Cerebellar cortex (tissue), 1 donor: ENCODE measurements at regions not wholly inside any gene's neighbourhood (a gene's known extent, or its start where the extent isn't known, plus 50 kb on each side); places are given as distances from the start of the nearest gene placed in this dataset.
"Not testable (repeated sequence)": the region's sequence is repeated elsewhere in the genome, so short reads cannot be mapped to it uniquely, and the experiment has no call there.

Experiments used
- DNase-seq: peaks from one replicate; pipeline ENCODE4 v3.0.0-alpha.2; 2015; ENCODE audit warnings: low spot score

DNA sequence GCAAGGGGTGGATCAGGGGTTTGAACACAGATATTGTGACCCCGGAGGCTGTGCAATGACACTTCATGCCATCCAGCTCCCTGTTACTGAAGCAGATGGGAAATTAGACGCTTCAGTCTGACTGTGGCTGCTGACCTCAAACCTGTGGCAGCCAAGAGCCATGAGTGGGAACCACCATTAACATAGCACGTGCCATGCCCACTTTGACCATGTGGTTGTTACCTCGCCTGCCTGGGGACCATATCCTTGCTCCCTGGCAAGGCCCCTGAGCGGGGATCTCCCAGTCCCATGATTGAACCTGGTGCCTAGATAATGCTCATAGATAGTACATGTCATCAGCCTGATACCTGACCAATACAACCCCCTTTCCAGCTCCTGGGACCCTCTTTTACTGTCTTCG lies 68.9 kb downstream of the CYP26B1 start:
- no peak for DNase-seq

DNA sequence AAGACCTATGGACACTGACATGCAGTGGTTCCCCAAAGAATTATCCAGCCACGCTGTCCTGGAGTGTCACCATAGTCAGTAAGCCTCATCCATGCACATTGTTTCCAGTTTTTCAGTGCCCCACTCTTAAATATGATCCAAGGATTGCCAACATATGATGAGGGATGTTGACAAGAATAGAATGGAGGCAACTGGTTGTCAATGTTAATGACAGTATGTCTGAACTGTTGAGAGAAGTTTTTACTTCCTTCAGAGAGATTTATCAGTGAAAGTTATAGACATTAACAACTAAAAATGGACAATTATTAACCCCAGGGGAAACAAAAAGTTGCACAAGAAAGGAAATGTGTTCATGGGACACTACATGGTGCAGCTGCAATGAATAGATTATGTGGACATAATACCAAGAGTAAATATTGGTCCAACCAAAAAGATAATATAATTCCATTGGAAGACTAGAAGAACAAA lies 69.9 kb downstream of the CYP26B1 start:
- no peak for DNase-seq

DNA sequence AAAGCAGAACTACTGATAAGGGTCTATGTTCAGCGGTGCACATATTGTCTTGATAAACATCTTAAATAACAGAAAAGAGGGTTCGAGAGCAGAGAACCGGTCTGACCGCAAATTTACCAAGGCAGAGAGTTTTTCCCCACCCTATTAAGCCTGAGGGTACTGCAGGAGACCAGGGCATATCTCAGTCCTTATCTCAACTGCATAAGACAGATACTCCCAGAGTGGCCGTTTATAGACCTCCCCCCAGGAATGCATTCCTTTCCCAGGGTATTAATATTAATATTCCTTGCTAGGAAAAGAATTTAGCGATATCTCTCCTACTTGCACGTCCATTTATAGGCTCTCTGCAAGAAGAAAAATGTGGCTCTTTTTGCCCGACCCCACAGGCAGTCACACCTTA lies 74.3 kb downstream of the CYP26B1 start:
- DNase-seq, result not testable (repeated sequence)

DNA sequence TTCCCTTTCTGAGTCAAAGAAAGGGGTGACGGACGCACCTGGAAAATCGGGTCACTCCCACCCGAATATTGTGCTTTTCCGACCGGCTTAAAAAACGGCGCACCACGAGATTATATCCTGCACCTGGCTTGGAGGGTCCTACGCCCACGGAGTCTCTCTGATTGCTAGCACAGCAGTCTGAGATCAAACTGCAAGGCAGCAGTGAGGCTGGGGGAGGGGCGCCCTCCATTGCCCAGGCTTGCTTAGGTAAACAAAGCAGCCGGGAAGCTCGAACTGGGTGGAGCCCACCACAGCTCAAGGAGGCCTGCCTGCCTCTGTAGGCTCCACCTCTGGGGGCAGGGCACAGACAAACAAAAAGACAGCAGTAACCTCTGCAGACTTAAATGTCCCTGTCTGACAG lies 83.5 kb downstream of the CYP26B1 start:
- DNase-seq, result not testable (repeated sequence)

DNA sequence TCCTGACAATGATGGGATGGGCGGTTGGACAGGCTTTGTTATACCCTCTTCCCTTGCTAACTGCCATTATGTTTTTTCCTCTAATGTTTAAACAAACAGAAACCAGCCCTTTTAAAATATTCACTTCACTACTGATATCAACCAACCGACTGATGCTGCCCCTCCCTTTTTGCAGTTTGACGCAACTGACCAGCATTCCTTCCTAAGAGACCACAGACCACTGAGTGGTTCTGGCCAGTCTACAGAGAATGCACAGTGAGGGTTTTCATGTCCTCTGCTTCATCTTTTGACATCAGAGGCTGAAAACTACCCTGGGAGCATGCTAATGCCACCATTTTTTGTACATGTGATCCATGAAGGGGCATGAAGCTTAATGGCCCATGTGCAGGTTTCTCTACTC lies 85.3 kb downstream of the CYP26B1 start:
- no peak for DNase-seq

DNA sequence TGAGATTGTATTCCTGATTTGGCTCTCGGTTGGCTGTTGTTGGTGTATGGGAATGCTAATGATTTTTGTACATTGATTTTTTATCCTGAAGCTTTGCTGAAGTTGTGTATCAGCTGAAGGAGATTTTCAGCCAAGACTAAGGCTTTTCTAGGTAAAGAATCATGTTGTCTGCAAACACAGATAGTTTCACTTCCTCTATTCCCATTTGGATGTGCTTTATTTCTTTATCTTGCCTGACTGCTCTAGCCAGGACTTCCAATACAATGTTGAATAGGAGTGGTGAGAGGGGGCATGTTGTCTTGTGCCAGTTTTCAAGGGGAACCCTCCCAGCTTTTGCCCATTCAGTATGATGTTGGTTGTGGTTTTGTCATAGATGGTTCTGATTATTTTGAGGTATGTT lies 90.4 kb downstream of the CYP26B1 start:
- no peak for DNase-seq

DNA sequence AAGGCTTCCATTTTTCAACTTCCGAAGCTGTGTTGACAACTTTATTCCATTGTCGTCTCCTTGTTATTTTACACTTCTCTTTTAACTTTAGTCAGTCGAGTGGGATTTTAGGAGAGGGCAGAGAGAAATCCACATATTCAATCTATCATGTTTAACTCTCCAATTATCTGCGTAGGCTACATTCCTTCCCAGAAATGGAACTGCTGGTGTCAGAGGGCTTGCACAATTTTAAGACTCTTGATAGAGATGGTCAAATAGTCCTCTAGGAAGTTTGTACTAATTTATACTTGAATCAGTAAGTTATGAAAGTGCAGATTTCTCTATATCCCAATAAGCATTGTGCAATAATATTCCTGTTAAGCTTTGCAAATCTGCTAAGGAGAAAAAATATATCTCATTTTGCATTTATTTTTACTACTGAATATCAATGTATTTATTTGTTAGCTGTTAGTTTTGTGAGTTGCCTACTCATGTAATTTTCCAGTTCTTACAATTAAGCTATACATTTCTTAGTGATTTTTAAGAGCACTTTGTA lies 95.6 kb downstream of the CYP26B1 start:
- no peak for DNase-seq

DNA sequence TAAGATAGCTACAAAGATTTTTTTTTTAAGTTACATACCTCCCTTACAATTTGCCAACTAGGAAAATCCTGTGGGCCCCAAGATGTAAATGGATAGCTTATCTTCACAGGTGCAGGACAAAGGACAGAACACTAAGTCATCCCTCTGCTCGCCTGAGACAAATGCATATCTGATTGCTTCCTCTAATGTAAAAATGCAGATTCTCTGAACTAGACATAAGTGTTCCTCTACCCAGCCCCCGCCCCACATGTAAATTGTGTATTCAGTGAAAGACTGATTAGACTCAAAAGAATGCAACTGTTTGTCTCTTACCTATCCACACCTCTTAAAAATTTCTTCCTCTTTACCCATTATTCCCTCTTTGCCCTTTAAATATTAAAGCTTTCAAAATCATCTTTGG lies 96.5 kb downstream of the CYP26B1 start:
- DNase-seq, result no peak

DNA sequence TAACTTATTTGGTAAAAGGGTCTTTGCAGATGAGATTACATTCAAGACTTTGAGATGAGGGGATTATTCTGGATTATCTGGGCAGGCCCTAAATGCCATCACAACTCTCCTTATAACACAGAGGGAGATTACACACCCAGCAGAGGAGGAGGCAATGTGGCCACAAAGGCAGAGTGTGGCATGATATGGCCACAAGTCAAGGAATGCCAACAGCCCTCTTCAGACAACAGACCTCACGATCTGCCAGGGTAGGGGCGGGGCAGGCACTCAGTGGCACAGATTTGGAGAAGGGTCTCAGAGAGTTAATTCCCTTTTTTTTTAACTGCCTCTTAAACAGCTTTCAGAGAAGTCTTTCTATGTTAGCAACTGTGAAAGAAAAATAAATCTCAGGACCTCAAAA lies 96.9 kb downstream of the CYP26B1 start:
- no peak for DNase-seq

DNA sequence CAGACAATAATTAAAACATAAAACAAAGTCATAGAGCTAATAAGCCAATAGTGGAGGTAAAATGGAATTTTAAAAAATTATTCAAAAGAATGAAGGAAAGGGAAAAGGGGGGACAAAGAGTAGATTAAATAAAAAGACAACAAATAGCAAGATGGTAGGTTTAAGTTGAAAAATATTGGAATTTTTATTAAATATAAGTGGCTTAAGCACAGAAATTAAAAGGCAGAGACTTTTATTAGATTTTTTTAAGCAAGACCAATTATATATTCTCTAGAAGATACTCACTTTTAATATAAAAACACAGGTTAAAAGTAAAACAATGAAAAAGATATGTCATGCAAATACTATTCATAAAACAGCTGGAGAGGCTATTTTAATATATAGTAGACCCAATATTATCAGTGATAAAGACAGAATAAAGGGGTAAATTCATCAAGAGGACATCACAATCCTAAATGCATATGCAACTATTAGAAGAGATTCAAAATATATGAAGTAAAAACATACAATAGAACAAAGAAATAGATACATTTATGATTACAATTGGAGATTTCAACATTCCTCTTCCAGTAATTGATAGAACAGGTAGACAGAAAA lies 98.7 kb downstream of the CYP26B1 start:
- no peak for DNase-seq

DNA sequence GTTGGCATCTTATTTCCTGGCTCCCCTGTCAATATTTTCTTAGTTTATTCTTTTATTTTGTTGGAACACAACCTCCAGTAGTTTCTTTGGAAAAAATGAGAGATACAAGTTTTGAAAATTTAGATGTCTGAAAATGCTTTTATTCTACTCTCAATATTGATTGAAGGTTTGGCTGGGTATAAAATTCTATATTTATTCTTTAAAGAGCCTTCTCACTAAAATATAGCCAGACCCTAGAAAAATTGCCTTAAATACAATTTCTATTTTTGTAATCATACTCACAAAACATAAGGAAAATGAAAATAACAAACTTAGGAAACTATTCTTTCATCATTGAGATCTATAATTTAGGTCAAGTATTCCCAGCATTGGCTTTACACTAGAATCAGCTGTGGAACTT lies 103.7 kb downstream of the CYP26B1 start:
- DNase-seq, result no peak

DNA sequence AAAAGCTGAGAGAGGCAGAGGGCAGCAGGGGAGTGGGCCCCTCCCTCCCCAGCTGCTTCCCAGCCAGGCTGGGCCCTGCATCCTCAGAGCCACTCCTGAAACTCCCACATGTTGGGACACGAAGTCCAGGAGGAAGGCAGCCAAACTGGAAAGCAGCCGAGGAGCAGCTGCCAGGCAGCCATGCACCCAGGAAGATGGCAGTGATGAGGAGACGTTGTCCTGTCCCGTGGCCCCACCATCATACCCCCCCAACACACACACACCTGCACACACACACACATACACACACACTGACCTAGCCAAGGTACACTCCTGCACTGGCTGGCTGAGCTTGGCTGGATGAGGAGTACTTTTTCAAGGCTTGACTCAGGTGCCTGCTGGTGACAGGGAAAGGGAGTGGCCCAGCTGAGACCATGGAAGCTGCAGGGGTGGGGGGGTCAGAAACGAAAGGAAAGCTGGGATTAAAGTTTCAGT lies 106.0 kb downstream of the CYP26B1 start:
- no peak for DNase-seq

DNA sequence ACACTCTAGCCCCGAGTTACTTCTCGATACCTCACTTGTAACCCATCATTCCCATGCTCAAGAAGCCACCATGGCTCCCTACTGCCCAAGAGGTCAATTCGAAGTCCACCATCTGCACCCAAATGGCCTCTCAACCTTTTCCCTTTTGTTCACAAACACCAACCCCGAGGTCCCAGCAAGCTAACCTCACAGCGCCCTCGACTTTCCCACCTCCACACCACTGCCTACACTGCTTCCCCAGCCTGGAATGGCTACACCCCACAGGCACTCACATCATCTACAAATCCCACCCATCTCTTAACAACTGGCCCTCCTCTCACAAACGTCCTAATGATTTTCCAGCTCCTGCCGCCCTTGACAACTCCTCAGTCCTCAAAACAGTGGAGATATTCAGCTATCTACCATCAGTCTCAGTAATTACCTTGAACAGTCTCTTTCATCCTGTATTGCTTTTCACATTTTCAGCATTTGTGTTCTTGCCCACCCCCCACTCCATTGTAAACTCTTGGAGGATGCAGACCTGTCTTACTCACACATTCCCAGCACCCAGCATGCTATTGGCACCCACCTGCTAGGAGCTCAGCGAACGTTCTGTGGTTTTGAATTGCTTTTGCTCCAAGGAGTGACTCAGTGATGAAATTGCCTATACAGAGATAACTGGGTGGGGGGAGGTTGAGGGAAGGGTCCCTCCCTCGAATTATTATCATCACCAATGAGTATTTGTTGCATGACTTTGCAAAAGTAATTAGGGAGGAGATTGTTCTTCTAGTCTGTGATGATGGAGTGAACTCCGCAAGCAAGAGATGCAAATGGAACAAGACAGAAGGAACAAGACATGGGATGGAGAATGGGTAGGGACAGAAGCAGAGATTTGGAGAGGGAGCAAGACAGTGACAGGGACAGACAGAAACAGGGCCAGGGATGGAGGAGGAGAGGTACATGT lies 106.8 kb downstream of the CYP26B1 start:
- DNase-seq, result no peak

DNA sequence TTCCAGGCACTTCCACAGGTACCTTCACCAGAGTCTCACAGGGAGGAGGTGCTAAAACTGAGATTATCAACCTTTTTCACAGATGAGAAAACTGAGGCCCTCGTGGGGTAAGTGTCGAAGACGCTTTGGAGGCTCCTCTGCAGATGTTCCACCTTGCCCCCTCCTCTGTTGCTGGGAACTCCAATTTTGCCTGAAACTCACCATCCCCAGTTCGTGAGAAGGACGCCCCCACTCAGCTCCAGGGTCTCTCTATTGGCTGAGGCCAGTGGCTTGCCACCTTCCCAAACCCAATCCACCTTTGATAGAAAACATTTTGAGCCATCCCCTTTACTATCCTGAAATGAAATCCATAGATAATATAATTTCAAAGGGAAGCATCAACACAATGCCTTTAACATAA lies 109.1 kb downstream of the CYP26B1 start:
- no peak for DNase-seq

DNA sequence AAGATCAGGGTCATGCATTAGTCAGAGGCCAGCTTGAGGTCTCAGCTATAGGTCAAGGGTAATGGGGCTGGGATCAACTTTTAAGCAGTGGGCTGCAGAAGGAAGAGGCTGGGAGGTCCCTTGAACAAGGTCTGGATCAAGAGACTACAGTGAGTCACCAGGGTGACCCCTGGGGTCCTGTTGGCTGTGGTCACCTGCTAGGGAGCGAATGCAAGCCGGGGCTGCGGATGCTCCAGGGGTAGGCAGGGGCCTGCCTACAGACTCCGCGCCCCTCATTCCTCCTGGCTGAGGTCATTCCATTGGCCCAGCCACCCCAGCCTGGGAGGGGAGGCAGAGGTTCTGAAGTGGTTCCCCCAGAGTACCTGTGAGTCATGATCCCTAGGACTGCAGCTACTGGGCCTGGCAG lies 110.4 kb downstream of the CYP26B1 start:
- DNase-seq, result no peak

DNA sequence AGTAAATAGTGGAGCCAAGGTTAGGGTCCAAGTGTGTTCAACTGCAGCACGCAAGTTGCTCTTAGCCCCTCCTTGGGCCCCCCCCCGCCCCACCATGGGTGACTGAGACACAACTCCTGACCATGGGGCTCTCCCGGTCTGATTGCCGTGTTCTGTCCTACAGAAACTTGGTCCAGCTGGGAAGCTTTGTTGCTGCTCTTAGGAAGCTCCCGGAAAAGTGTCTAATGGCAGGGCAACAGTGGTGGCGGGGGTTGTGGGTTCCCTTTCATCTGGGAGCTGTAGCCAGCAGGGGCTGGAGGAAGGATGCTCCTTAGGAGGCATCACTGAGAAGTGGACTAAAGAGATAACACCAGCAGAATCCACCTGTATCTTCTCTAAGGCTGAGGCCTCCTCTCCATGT lies 111.1 kb downstream of the CYP26B1 start:
- no peak for DNase-seq

DNA sequence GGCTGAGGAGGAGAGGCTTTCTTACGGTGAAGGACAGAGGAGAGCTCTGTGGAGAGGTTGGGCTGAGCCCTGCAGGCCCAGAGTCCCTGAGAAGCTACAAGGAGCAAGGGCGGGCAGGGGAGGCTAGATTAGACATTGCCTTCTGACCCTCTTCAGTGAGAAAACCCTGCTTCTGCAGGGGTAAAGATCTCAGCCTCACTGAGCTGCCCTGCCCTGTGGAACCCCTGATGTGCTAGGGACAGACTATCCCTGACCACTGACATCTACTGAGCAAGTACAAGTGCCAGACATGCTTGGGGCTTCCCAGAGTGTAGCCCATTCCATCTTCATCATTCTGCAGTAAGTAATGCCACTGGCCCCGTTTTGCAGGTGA lies 111.5 kb downstream of the CYP26B1 start:
- no peak for DNase-seq

DNA sequence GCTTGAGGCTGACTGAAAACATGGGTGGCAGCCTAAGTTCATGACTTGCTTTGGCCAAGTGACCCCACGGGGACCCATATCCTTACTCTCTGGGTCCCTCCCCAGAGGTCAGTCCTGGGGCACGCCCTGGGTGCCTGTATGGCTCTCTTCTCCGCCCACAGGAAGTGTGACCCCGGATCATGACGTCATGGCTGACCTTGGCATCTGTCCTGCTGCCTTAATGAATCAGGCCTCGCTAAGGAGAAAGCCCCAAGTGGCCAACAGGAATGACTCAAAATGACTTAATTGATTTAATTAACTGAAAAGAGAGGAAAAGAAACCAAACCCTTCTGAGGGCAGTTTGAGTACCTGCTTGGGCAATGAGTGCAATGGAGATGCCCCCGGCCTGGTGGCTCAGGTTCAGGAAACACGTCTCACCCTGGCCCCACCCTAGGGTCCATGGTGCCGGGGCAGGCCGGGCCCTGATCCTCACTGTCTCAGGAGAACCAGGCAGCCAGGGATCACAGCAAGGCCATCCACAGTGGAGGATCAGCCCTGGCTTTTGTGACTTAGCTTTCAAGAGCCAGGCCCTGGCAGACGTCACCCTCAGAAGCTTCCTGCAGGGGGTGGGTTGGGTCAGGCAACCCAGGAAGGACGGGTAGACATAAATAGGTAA lies 112.0 kb downstream of the CYP26B1 start:
- no peak for DNase-seq

DNA sequence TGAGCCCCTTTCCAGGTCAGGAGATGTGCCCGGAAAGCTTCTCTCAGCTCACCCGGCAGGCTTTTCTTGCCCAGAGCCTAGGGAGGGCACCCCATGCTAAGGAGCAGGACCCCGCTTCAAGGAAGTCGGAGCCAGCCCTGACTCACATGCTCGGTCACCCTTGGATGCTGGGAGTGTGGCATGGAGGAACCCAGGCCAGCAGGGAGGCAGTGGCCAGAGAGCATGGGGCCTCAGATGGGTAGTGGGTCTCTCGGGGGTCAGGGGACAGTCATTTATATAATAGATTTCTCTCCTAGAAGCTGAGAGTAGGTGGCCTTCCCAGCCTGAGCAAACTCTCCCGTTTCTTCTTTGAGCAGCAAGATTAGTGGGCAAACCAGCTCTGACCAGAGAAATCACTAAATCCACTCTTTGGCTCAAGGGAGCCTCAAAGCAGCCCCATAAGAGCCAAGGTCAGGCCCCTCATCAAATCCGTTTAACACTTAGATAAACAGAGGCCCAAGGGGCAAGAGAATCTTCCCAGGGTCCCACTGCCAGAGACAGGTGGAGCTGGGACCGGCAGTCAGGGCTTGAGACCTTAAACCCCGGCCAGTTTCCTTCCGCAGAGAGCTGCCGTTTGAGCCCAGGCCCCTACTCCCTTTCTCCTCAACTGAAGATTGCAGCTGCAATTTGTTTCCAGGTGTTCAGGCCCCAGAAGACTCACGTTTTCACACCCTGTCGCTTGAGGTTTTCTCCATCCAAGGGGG lies 113.1 kb downstream of the CYP26B1 start:
- no peak for DNase-seq

DNA sequence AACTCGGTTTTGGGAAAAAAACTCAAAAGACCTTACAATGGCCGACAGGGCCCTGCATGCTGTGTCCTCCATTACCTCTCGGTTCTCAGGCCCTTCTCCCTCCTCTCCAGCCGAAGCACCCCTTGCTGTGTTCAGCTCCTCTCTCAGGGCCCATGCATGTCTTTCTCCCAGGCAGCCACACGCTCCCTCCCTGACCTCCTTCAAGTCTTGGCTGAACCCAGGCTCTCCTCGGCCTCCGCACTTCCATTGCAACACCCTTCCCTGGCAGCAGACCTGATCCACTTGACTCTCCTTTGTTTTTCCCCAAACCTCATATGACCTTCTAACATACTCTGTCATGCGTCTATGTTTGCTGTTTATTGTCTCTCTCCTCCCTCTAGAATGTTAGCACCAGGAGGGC lies 114.0 kb downstream of the CYP26B1 start:
- DNase-seq, result no peak

DNA sequence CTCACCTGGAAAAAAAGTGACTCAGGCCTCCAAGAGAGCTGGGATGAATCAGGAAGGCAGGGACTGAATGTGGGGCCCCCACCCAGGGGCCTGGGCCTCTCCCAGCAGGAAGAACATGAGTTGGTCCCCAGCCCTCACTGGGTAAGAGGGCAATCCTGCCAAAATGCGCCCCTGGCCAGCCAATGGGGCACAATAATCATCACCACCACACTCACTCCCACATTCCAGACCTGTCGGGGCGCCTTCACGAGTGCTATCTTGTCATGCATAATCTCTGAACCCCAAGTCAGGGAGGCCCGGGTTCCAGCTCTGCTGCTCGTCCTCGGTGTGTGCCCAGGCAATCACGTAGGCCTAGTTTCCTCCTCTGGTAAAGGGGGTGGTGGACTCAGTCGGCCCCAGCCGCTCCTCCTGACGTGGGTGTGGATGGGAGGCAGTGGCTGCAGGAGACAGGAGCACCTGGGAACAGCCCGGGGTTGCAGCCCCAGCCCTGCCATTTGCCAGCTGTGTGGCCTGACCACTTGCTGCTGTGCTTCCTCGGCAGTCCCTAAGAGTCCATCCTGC lies 115.1 kb downstream of the CYP26B1 start:
- DNase-seq, result no peak
